GM21423 (cell line): ENCODE measurements at regions not wholly inside any gene's neighbourhood (a gene's known extent, or its start where the extent isn't known, plus 50 kb on each side); places are given as distances from the start of the nearest gene placed in this dataset.

Experiments
- ATAC-seq: cut with Tn5 transposase; IDR thresholded peaks from one replicate; pipeline ENCODE4 v1.9.1; 2021; ENCODE audit warnings: mild to moderate bottlenecking, moderate library complexity; ENCODE audit not compliant: unreplicated experiment

- no peak for ATAC-seq
Observed at GRCh38 chr6:40274058-40274457, 313.1 kb downstream of the LRFN2 start.

DNA sequence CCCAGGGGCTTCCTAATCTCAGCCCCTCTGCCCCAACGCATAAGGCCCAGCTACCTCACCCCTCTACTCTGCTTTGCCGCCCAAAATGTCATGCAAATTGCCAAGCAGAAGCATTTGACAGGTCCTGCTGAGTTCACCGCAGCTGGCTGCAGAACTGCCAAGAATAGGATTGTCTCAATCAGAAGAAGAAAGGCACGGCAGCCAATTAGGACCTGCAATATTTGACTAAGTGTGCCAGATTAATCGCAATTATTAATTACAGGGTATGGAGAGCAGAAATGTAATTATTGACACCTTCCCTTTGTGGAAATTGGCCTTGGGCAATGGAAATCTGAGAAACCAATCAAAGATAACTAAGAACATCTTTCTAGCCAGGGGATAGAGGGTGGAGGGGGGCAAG, 318.6 kb downstream of the LRFN2 start:
- ATAC-seq, result no peak

DNA sequence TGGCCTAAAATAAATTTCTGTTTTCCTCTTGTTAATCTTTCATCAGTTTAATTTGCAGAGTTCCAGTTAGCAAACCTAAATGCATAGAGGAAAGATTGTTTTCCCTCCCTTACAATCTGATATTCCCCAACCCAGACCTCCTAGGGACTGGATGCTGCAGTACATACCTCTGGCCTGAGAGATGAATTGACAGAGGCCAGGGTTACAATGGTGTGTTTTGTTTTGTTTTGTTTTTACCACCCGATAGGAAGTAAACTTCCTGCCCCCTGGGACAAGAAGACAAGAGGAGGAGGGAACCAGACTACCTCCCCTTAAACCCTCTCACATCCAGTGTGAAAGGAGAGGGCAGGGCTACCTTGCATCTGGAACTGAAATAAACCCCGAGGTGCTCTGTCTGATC, 319.0 kb downstream of the LRFN2 start:
- no peak for ATAC-seq

DNA sequence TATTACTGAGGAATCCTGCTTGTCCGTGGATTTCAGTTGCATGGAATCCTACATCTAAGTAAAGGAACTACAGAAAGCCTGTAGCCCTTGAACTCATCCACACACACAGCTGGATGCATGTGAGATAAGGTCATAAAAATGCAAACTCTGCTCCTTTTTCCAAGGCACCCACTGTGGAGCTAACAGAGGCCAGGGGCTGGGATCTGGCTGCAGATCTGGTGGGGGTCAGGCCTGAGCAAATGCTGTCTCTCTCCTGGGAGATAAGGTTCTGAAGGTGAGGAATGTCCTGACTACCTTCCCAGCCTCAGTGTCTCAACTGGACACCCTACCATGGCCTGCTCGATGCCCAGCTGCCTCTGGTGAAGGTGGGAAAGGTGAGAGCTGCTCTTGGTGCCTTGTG, 321.5 kb downstream of the LRFN2 start:
- no peak for ATAC-seq

- no peak for ATAC-seq
Observed at GRCh38 chr6:40263970-40264369, 323.2 kb downstream of the LRFN2 start.

DNA sequence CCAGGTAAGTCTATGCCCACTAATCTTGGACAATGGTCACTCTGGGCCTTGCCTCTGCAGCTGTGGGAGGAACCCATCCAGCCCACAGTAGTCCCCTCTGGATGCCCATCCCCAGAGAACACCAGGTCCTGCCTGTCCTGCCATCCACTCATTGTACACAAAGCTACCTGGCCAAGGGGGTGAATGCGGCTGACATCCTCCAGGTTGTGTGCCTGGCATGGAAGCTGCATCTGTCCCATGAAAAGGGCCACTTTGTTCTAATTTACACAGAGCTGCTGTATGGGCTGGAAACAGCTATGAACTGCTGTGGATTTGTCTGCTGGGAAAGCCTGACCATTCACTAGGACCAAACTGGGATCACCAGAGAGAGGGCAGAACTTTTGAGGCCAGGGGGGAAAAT, 324.8 kb downstream of the LRFN2 start:
- no peak for ATAC-seq

- no peak for ATAC-seq
Observed at GRCh38 chr6:40258531-40258930, 324.3 kb upstream of the MOCS1 start.

DNA sequence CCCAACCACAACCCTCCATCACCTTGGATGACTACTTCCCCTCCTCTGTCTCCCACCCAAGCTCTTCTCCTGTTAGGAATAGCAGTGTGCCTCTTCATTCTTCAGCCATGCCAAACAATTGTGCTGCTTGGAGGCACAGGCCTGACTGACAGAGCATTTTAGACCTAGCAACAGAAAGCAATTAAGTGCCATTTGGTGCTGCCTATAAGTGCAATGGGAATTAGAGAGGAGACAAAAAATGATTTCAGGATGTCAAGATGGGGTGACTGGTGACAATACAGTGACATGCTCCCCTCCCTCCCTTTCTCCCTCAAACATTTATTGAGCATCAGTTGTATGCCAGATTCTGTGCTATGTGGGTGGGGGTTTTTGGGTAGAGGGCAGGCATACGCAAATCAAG, 322.6 kb upstream of the MOCS1 start:
- ATAC-seq, result no peak

GRCh38 chr6:40256224-40256623, 322.0 kb upstream of the MOCS1 start:
- ATAC-seq, result no peak

DNA sequence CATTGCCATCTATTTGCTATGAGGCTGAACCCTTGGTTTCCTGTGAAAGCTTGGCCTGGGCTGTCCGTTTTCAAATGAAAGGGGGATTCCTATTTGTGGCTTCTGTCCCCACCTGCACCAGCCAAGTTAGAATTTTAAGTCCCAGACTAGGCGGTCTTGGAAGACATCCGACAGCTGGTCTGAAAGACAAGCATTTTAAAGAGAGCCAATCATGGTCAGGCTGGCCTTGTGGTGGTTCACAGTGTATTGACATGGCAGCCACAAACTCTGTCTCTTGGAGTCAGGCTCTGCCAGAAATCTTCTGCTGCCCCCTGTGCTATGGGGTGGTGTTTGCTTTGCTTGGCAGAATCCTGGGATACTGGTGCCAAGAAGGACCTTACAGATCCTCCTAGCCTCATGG, 319.2 kb upstream of the MOCS1 start:
- ATAC-seq, result no peak

DNA sequence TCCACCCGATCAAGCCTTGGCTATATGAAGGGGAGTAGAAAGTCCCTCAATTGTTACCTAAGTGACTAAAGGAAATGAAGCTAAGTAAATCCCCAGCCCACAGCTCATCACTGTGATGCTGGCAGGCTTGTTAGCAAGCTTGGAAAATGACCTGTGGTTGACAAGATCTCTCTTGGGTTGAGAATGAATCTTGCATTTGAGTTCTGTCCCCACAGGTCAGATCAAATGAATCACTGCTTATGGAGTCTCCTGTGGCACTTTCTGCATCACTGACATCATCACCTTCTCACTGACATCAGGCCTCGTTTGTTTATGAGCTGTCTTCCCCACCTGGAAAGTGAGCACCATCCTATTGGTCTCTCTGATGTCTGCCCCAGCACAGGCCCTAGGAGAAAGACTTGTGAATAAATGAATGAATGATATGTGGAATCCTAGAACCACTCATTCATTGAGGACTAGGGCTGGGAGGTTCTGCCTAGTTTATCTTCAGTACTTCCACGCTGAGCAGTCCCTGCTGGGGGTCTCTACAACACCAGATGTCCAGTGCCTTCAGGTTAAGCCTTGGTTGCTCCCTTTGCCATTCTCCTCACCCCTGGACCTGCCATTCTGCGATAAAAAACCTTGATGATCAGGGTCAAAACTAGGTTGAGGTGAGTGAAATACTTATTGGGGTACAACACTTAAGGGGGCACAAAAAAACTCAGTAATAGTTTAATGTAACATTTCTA, 318.4 kb upstream of the MOCS1 start:
- ATAC-seq, result no peak

GRCh38 chr6:40251637-40252300, 317.5 kb upstream of the MOCS1 start:
- ATAC-seq, result no peak

- no peak for ATAC-seq
Observed at GRCh38 chr6:40249935-40250334, 315.7 kb upstream of the MOCS1 start.

DNA sequence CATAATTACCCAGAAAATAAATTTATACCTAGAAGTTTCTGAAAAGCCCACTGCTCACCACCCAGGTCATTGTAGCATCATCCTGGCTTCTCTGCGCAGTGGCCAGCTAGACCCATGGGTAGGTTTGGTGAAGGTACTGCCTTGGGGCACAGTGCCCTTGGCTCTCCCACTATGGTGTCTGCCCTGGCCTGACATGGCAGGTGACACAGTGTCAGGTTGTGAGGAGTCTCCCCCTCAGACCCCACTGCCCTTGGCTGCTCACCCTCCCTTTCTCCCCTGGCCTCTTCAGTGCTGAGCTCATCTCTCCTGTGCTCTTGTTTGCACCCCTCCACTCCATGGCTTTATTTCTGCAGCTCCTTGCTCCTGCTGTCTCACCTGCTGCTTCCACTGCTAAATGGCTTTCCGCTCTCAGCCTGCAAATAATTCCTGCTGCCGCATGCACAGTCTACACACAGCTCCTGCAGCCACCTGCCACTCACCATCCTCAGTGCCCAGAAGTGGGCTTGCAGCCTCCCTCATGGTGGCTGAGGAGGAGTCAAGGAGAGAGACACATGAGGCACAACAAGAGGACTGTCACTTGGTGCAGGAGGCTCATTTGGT, 313.4 kb upstream of the MOCS1 start:
- no peak for ATAC-seq

DNA sequence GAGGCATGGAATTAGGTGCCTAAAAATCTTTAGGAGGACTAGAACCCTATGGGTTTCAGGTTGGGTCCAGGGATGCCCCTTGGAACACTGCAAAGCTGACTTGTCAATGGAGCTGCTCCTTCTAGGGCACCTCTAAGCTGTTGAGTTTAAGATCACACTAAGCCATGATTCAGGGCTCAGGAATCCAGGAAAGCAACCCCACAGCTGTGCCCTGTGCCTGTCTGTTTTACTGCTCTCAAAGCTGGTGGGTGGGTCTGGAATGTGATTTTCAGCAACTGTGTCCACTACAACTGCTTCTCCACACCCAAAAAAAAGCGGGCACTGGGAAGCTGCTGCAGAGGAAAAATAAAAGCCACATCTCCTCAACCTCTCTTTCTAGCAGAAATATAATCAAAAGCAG, 310.4 kb upstream of the MOCS1 start:
- no peak for ATAC-seq

DNA sequence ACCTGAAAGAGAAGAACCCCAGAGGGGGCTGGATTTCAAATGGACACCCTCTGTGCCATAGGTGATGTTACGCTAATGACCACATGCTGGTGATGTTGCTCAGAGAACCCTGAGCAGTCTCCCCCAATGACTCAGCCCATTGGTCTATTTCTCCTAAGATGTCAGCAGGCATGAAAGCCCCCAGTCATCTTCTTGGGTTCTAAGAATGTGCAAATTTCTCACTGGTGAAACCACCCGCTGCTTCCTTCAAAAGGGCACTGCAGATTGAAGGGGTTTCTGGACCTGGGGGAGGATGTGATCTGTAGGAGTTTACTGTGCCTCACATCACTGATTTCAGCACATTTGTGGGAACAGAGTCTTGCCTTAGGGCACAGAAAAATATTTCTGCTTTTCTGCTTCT, 298.4 kb upstream of the MOCS1 start:
- ATAC-seq, result no peak

GRCh38 chr6:40227735-40228134, 293.5 kb upstream of the MOCS1 start:
- ATAC-seq, result no peak

DNA sequence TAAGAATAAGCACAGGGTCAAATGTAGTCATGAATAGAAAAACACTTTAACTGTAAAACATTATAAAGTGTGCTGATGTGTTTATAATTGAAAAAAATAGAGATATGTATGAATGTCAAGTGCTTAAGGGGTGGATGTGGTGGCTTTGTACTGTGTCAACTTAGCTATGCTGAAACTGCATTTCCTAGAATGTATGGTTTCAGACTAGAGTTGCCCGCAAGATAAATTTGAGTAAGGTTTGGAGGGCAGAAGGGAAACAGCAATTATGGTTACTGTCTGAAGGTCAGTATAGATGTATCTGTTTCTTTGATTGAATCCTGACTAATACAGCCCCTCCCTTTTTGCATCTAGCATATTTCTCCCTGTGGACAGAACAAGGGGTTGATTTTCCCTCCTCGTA, 288.1 kb upstream of the MOCS1 start:
- no peak for ATAC-seq

- no peak for ATAC-seq
Observed at GRCh38 chr6:40219799-40220198, 285.5 kb upstream of the MOCS1 start.

DNA sequence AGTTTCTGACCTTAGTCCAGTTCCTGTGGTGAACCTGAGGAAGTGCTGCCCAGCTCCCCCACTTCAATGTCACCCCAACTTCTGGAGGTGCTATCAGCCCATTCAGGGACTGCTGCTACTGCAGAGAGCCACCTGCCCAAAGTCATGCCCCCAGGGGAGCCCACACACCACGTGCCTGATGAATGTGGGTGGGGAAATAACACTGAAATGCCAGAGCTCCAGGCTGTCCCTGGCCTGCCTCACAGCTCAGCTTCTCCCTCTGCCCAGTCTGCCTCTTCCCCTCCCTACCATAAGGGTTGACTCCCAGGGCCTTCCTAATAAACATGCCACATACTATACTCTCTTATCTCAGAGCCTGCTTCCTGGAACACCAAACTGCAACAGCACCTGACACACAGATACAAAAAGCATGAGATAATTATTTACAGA, 276.4 kb upstream of the MOCS1 start:
- no peak for ATAC-seq

DNA sequence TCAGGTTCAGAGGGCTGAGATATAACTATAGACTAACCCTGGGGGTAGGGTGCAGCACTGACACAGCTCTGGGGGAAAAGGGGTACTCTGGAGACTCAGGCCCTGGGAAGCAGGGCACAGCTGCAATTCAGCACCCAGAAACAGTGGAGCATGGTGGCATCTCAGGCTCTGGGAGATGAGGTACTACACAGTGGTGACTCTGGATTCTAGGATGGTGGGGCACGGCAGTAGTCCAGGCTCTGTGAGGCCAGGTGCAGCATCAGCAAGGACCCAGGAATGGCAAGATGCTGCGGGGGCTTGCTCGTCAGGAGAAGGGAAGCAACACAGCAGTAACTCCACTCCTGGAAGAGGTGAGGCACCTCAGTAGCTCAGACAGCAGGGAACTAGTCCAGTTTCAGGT, 271.5 kb upstream of the MOCS1 start:
- no peak for ATAC-seq

DNA sequence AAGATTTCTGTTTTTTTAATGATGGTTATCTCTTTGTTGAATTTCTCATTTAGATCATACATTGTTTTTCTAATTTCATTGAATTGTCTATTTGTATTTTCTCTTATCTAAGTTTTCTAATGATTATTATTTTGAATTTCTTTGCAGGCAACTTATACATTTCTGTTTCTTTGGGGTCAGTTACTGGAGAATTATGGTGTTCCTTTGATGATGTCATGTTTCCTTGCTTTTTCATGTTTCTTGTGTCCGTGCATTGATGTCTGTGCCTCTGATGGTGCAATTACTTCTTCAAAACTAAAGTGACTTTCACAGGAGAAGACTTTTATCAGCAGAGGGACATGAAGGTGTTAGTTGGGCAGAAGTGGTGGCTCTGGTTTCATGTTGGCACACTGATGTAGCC, 270.7 kb upstream of the MOCS1 start:
- ATAC-seq, result no peak
